ENCODE measurements at regions not wholly inside any gene's neighbourhood (a gene's known extent, or its start where the extent isn't known, plus 50 kb on each side); places are given as distances from the start of the nearest gene placed in this dataset.

GRCh38 chr6:155968921-155969320 lies 513.3 kb upstream of the NOX3 start:
- no peak for TF ChIP-seq CTCF (IDR thresholded peaks at IDR 0.05)
- TF ChIP-seq POLR2A (IDR thresholded peaks at IDR 0.05): no peak
